H1 (cell line): ENCODE measurements at regions not wholly inside any gene's neighbourhood (a gene's known extent, or its start where the extent isn't known, plus 50 kb on each side); places are given as distances from the start of the nearest gene placed in this dataset.

Source experiments
- CTCF ChIA-PET: fragments of 300-600 bp; sonication (Branson Sonifier 250); formaldehyde crosslinking; loops from one replicate; lab custom pipeline; 2021; ENCODE audit not compliant: partially characterized antibody; lab: Charles Lee
- POLR2A ChIA-PET: fragments of 300-600 bp; sonication (Branson Sonifier 250); formaldehyde crosslinking; loops from one replicate; lab custom pipeline; 2021; ENCODE audit warnings: inconsistent platforms; ENCODE audit not compliant: partially characterized antibody; lab: Charles Lee
- DNase-seq, 2 experiments: peaks; one replicate each; pipeline versions ENCODE4 v3.0.0 to v3.0.0-alpha.2; 2010 to 2022; ENCODE audit warnings: low spot score in 2 of 2, low read depth in 1 of 2, mixed read lengths in 1 of 2
- FAIRE-seq: peaks from 2 replicates; lab custom pipeline; 2011; peaks lifted over from hg19 to GRCh38; lab: Jason Lieb, UNC
- H2AFZ ChIP-seq: 2 replicates; pipeline ENCODE4 v1.8.1; 2012; ENCODE audit warnings: low read length, inconsistent platforms
- H2AK5ac ChIP-seq: 2 replicates; pipeline ENCODE4 v1.6.1; 2013; ENCODE audit warnings: low read depth, low read length
- H2BK120ac ChIP-seq: replicated peaks from 2 replicates; pipeline ENCODE3; 2013; ENCODE audit warnings: low read depth, low read length, inconsistent platforms
- H2BK12ac ChIP-seq: 2 replicates; pipeline ENCODE4 v1.6.1; 2013; ENCODE audit warnings: low read depth, low read length
- H2BK15ac ChIP-seq: 2 replicates; pipeline ENCODE4 v1.6.1; 2013; ENCODE audit warnings: low read length
- H2BK20ac ChIP-seq: 2 replicates; pipeline ENCODE4 v1.6.1; 2013; ENCODE audit warnings: low read length
- H2BK5ac ChIP-seq: 2 replicates; pipeline ENCODE4 v1.6.1; 2013; ENCODE audit warnings: low read depth, low read length
- H3K14ac ChIP-seq: 2 replicates; pipeline ENCODE4 v1.6.1; 2013; ENCODE audit warnings: inconsistent platforms; ENCODE audit not compliant: insufficient read length
- H3K18ac ChIP-seq: 2 replicates; pipeline ENCODE4 v1.6.1; 2013; ENCODE audit warnings: low read length; ENCODE audit errors: extremely low read depth
- H3K23ac ChIP-seq: 2 replicates; pipeline ENCODE4 v1.6.1; 2013; ENCODE audit warnings: inconsistent platforms; ENCODE audit not compliant: insufficient read length
- H3K23me2 ChIP-seq: 2 replicates; pipeline ENCODE4 v1.6.1; 2013; ENCODE audit warnings: low read depth, low read length
- H3K27ac ChIP-seq: 2 replicates; pipeline ENCODE4 v1.6.1; 2011; ENCODE audit warnings: low read depth, low read length, inconsistent platforms
- H3K27me3 ChIP-seq, 4 experiments: replicated peaks in 1 of 4; 1 replicate in 1 of 4; 2 replicates in 3 of 4; pipeline versions ENCODE4 v1.6.1 to v1.8.1; 2011 to 2013; ENCODE audit warnings: low read length in 3 of 4, mild to moderate bottlenecking in 3 of 4, inconsistent platforms in 2 of 4, mixed read lengths in 2 of 4, moderate library complexity in 1 of 4; ENCODE audit not compliant: control insufficient read depth in 3 of 4, insufficient read depth in 3 of 4; ENCODE audit errors: extremely low read depth in 1 of 4
- H3K36me3 ChIP-seq, 4 experiments: 2 replicates each; pipeline versions ENCODE4 v1.6.1 to v1.8.1; 2011 to 2013; ENCODE audit warnings: mild to moderate bottlenecking in 4 of 4, low read length in 3 of 4, moderate library complexity in 2 of 4, control low read depth in 1 of 4, inconsistent platforms in 1 of 4; ENCODE audit not compliant: insufficient read depth in 4 of 4, control insufficient read depth in 2 of 4
- H3K4ac ChIP-seq: replicated peaks from 2 replicates; pipeline ENCODE3; 2013; ENCODE audit warnings: low read length, low read depth, mixed read lengths, inconsistent platforms; ENCODE audit not compliant: insufficient read length
- H3K4me1 ChIP-seq, 4 experiments: replicated peaks in 1 of 4; 1 replicate in 1 of 4; 2 replicates in 3 of 4; pipeline versions ENCODE4 v1.6.1 to v1.8.1; 2011 to 2013; ENCODE audit warnings: low read length in 3 of 4, inconsistent platforms in 2 of 4, mixed read lengths in 1 of 4; ENCODE audit not compliant: insufficient read depth in 4 of 4, control insufficient read depth in 3 of 4
- H3K4me2 ChIP-seq, 2 experiments: 2 replicates each; pipeline versions ENCODE4 v1.6.1 to v1.8.1; 2011 to 2013; ENCODE audit warnings: low read depth in 2 of 2, low read length in 2 of 2, control low read depth in 1 of 2, inconsistent platforms in 1 of 2, mild to moderate bottlenecking in 1 of 2; ENCODE audit not compliant: insufficient read depth in 1 of 2
- H3K4me3 ChIP-seq, 4 experiments: fragments of 200-600, 300-600 bp in 1 of 4; sonication (generic), shearing (Covaris generic), sonication (Bioruptor Twin) in 1 of 4; 2 replicates each; pipeline versions ENCODE4 v1.5.1 to v1.8.1; 2011 to 2016; ENCODE audit warnings: low read length in 4 of 4, low read depth in 3 of 4, control low read depth in 2 of 4, inconsistent platforms in 2 of 4, mild to moderate bottlenecking in 2 of 4, mixed read lengths in 1 of 4, moderate library complexity in 1 of 4; ENCODE audit not compliant: insufficient read depth in 2 of 4; ENCODE audit errors: extremely low read depth in 1 of 4
- H3K56ac ChIP-seq: replicated peaks from 2 replicates; pipeline ENCODE3; 2013; ENCODE audit warnings: low read depth, mild to moderate bottlenecking, mixed read lengths, low read length, inconsistent platforms; ENCODE audit not compliant: insufficient read length
- H3K79me1 ChIP-seq: 2 replicates; pipeline ENCODE4 v1.6.1; 2013; ENCODE audit warnings: low read depth, low read length, control low read depth
- H3K79me2 ChIP-seq, 2 experiments: 2 replicates each; pipeline versions ENCODE4 v1.6.1 to v1.8.1; 2012 to 2013; ENCODE audit warnings: low read length in 2 of 2, mild to moderate bottlenecking in 2 of 2, inconsistent platforms in 1 of 2; ENCODE audit not compliant: insufficient read depth in 2 of 2, control insufficient read depth in 1 of 2
- H3K9ac ChIP-seq, 4 experiments: replicated peaks in 1 of 4; 1 replicate in 1 of 4; 2 replicates in 3 of 4; pipeline versions ENCODE4 v1.6.1 to v1.8.1; 2011 to 2013; ENCODE audit warnings: low read depth in 3 of 4, low read length in 3 of 4, control low read depth in 2 of 4, mild to moderate bottlenecking in 2 of 4, moderate library complexity in 2 of 4, inconsistent platforms in 1 of 4; ENCODE audit errors: extremely low read depth in 1 of 4
- H3K9me3 ChIP-seq, 2 experiments: 2 replicates each; pipeline versions ENCODE4 v1.6.1 to v1.8.1; 2012 to 2013; ENCODE audit warnings: mild to moderate bottlenecking in 2 of 2, moderate library complexity in 2 of 2, control low read depth in 1 of 2, inconsistent platforms in 1 of 2, low read depth in 1 of 2, low read length in 1 of 2, mixed read lengths in 1 of 2; ENCODE audit not compliant: insufficient read depth in 2 of 2
- H4K20me1 ChIP-seq, 2 experiments: replicated peaks in 1 of 2; 2 replicates each; pipeline versions ENCODE3 to v1.8.1; 2011 to 2013; ENCODE audit warnings: inconsistent platforms in 2 of 2, low read length in 2 of 2, mild to moderate bottlenecking in 1 of 2; ENCODE audit not compliant: insufficient read depth in 2 of 2, control insufficient read depth in 1 of 2
- H4K5ac ChIP-seq: 2 replicates; pipeline ENCODE4 v1.6.1; 2013; ENCODE audit warnings: low read length, low read depth, mixed read lengths, inconsistent platforms; ENCODE audit not compliant: insufficient read length
- H4K8ac ChIP-seq: 2 replicates; pipeline ENCODE4 v1.8.0; 2013; ENCODE audit warnings: mild to moderate bottlenecking, moderate library complexity, low read length, inconsistent platforms; ENCODE audit not compliant: insufficient read depth; ENCODE audit errors: extremely low read depth
- H4K91ac ChIP-seq: replicated peaks from 2 replicates; pipeline ENCODE3; 2013; ENCODE audit warnings: low read length, mixed read lengths, inconsistent platforms; ENCODE audit not compliant: insufficient read length
- BACH1 ChIP-seq: IDR thresholded peaks from 2 replicates; pipeline ENCODE4 v1.6.1; 2012; ENCODE audit warnings: low read length, improper control_type of control experiment
- CTCF ChIP-seq, 3 experiments: IDR thresholded peaks; 1 replicate in 2 of 3; 2 replicates in 1 of 3; pipeline versions ENCODE4 v1.5.1 to v1.6.1; 2011; ENCODE audit warnings: low read length in 3 of 3, mild to moderate bottlenecking in 3 of 3, inconsistent platforms in 2 of 3, low read depth in 1 of 3, moderate library complexity in 1 of 3; ENCODE audit not compliant: insufficient read depth in 1 of 3; ENCODE audit errors: control extremely low read depth in 1 of 3
- FOSL1 ChIP-seq: IDR thresholded peaks from 2 replicates; pipeline ENCODE4 v1.6.1; 2011; ENCODE audit warnings: mild to moderate bottlenecking, low read depth, low read length, moderate library complexity; ENCODE audit not compliant: insufficient read depth
- RAD21 ChIP-seq, 2 experiments: IDR thresholded peaks in 1 of 2; conservative IDR thresholded peaks in 1 of 2; 2 replicates each; pipeline ENCODE4 v1.6.1; 2011; ENCODE audit warnings: low read depth in 2 of 2, low read length in 2 of 2, improper control_type of control experiment in 1 of 2, inconsistent platforms in 1 of 2, mild to moderate bottlenecking in 1 of 2, moderate library complexity in 1 of 2
- RXRA ChIP-seq: IDR thresholded peaks from 2 replicates; pipeline ENCODE4 v1.6.1; 2011; ENCODE audit warnings: low read depth, mild to moderate bottlenecking, low read length, moderate library complexity; ENCODE audit not compliant: insufficient read depth
- TAF7 ChIP-seq: optimal IDR thresholded peaks from 2 replicates; pipeline ENCODE3; 2011; ENCODE audit warnings: low read depth, mild to moderate bottlenecking, inconsistent platforms, low read length, moderate library complexity, borderline replicate concordance
- TEAD4 ChIP-seq: IDR thresholded peaks from 2 replicates; pipeline ENCODE4 v1.6.1; 2012; ENCODE audit warnings: low read depth, low read length, inconsistent platforms, mixed read lengths
- USF2 ChIP-seq: IDR thresholded peaks from 2 replicates; pipeline ENCODE4 v1.6.1; 2011; ENCODE audit warnings: low read length, improper control_type of control experiment
- WGBS, 2 experiments: shearing (Covaris generic) in 1 of 2; methylation state at CpG; one replicate each; pipeline versions ENCODE4 v1.1.6 to v1.1.7; 2013 to 2015; ENCODE audit warnings: low lambda C conversion rate in 2 of 2, mixed read lengths in 2 of 2, inconsistent platforms in 1 of 2, low coverage in 1 of 2, missing lambda C conversion rate in 1 of 2; ENCODE audit not compliant: insufficient replicate concordance in 2 of 2, insufficient coverage in 1 of 2, insufficient read length in 1 of 2; ENCODE audit errors: extremely low coverage in 1 of 2, missing lambda C conversion rate in 1 of 2; 5-methylcytosine and 5-hydroxymethylcytosine counted together

GRCh38 chr3:159766563-159767185, 222.0 kb upstream of the IL12A start:
- peaks cover 5 to 19% (median 6%) of the 10 kb centered on the region in 4 experiments; a peak in 6 of 7 replicates for H3K4me1 ChIP-seq
- no peak for TF ChIP-seq BACH1
- TF ChIP-seq USF2 = no peak
- TF ChIP-seq TEAD4 = no peak
- no peak for TF ChIP-seq FOSL1
- peak; percentile 41 to 64 (median 48) for TF ChIP-seq CTCF (IDR thresholded peaks at IDR 0.05; ENCODE audit: control extremely low read depth in 1 of 3, insufficient read depth in 1 of 3, low read depth in 1 of 3, low read length in 3 of 3)
- TF ChIP-seq RXRA = no peak
- TF ChIP-seq TAF7 = no peak
- peak; percentile 37 to 57 for TF ChIP-seq RAD21 (IDR thresholded peaks at IDR 0.05 in 1 of 2, conservative IDR thresholded peaks at IDR 0.05 in 1 of 2; ENCODE audit: low read depth in 2 of 2, low read length in 2 of 2)

More at GRCh38 chr3:159766563-159767185, 222.0 kb upstream of the IL12A start:
- Histone ChIP-seq H4K20me1 (peaks cover 0 to 2% of the 10 kb centered on the region in 2 experiments), H3K79me2 (peaks cover 0 to 3% of the 10 kb centered on the region in 2 experiments; a peak in 1 of 4 replicates), H3K4me3 (peak overlapping the region in 1 of 4 experiments; percentile 87; a peak in 1 of 8 replicates), H3K27ac (no peak overlapping the region), H3K79me1 (no peaks in the 10 kb centered on the region; the same call in 1 of the 2 replicates), H2BK20ac (no peak overlapping the region), H3K14ac (no peak overlapping the region), H3K4me2 (no peak overlapping the region; a peak in 1 of 4 replicates), H3K23me2 (peaks cover 18% of the 10 kb centered on the region), H2BK12ac (no peak overlapping the region), H3K27me3 (peaks cover 0 to 2% (median 0%) of the 10 kb centered on the region in 4 experiments; a peak in 2 of 7 replicates), H3K9ac (no peak overlapping the region), H4K8ac (no peak overlapping the region), H4K91ac (no peak overlapping the region), H3K4ac (no peak overlapping the region), H2BK5ac (no peak overlapping the region), H3K56ac (no peak overlapping the region), H3K18ac (no peak overlapping the region), H3K36me3 (no peaks in the 10 kb centered on the region), H2AK5ac (no peak overlapping the region), H3K9me3 (no peaks in the 10 kb centered on the region), H2BK15ac (no peak overlapping the region), H3K23ac (no peak overlapping the region), H2BK120ac (no peak overlapping the region), H4K5ac (no peak overlapping the region), H2AFZ (no peak overlapping the region)
- FAIRE-seq = no peak
- no peak for DNase-seq
- ChIA-PET POLR2A (interaction anchor here (1.2 kb wide), 1 partner anchor 15 kb away, joined by 3 read pairs; no protein-coding TSS in a partner anchor), CTCF (interaction anchor here (0.8 to 4.7 kb wide), 30 partner anchors 8 to 501 kb away, joined by 3 to 46 read pairs (median 5); no protein-coding TSS in a partner anchor)
- WGBS, 2 experiments = 84% methylated on average over 2 of the region's 2 CpGs; no CpG with 5 or more reads in 1 of the 2 experiments
